ACC112 (cell line): ENCODE measurements at regions not wholly inside any gene's neighbourhood (a gene's known extent, or its start where the extent isn't known, plus 50 kb on each side); places are given as distances from the start of the nearest gene placed in this dataset.
"Not testable (repeated sequence)": the region's sequence is repeated elsewhere in the genome, so short reads cannot be mapped to it uniquely, and the experiment has no call there.

ENCODE experiments used
- H2AFZ ChIP-seq: fragments of 200-600 bp; sonication (generic); one replicate; pipeline ENCODE4 v1.6.0; 2017; ENCODE audit warnings: antibody characterized with exemption, low read length; ENCODE audit not compliant: unreplicated experiment
- H3K27ac ChIP-seq: fragments of 200-600 bp; sonication (generic); 2 replicates; pipeline ENCODE4 v1.5.1; 2014; ENCODE audit warnings: low read depth, mild to moderate bottlenecking, antibody characterized with exemption, low read length, moderate library complexity
- H3K27me3 ChIP-seq: fragments of 200-600 bp; sonication (generic); 2 replicates; pipeline ENCODE4 v1.6.1; 2014; ENCODE audit warnings: mild to moderate bottlenecking, antibody characterized with exemption, low read length, moderate library complexity, mixed read lengths; ENCODE audit not compliant: insufficient read depth
- H3K36me3 ChIP-seq: fragments of 200-600 bp; sonication (generic); 2 replicates; pipeline ENCODE4 v1.6.1; 2016; ENCODE audit warnings: mild to moderate bottlenecking, antibody characterized with exemption, low read length, moderate library complexity, mixed read lengths; ENCODE audit not compliant: insufficient read depth
- H3K4me1 ChIP-seq: fragments of 200-600 bp; sonication (generic); one replicate; pipeline ENCODE4 v1.6.1; 2016; ENCODE audit warnings: low read length, mixed read lengths; ENCODE audit not compliant: insufficient read depth, unreplicated experiment, control insufficient read depth
- H3K4me3 ChIP-seq: fragments of 200-600 bp; sonication (generic); 2 replicates; pipeline ENCODE4 v1.5.1; 2014; ENCODE audit warnings: mild to moderate bottlenecking, low read depth, low read length
- H3K79me2 ChIP-seq: fragments of 200-600 bp; sonication (generic); one replicate; pipeline ENCODE4 v1.6.0; 2016; ENCODE audit warnings: low read length; ENCODE audit not compliant: control insufficient read depth, unreplicated experiment, insufficient read depth

GRCh38 chr9:19885608-19886007, 96.8 kb upstream of the SLC24A2 start:
- Histone ChIP-seq H3K27ac (no peak overlapping the region), H3K36me3 (no peaks in the 10 kb centered on the region), H2AFZ (no peak overlapping the region), H3K4me1 (no peaks in the 10 kb centered on the region), H3K79me2 (no peaks in the 10 kb centered on the region), H3K4me3 (no peak overlapping the region), H3K27me3 (peaks cover 3% of the 10 kb centered on the region)

GRCh38 chr9:19879062-19879461, 90.2 kb upstream of the SLC24A2 start:
- H3K4me3 ChIP-seq = no peak overlapping the region
- no peak overlapping the region for H3K27ac ChIP-seq
- H3K36me3 ChIP-seq = no peaks in the 10 kb centered on the region

GRCh38 chr9:19876569-19877316, 87.9 kb upstream of the SLC24A2 start:
- H3K27me3 ChIP-seq = peaks cover 7% of the 10 kb centered on the region; the same call in 1 of the 2 replicates
- no peak overlapping the region for H3K27ac ChIP-seq
- no peaks in the 10 kb centered on the region for H3K36me3 ChIP-seq
- no peak overlapping the region for H2AFZ ChIP-seq
- H3K4me1 ChIP-seq = no peaks in the 10 kb centered on the region
- H3K4me3 ChIP-seq = no peak overlapping the region
- H3K79me2 ChIP-seq = no peaks in the 10 kb centered on the region

More at GRCh38 chr9:19879062-19879461, 90.2 kb upstream of the SLC24A2 start:
- H3K79me2 ChIP-seq = no peaks in the 10 kb centered on the region
- no peaks in the 10 kb centered on the region for H3K4me1 ChIP-seq
- peaks cover 7% of the 10 kb centered on the region for H3K27me3 ChIP-seq
- no peak overlapping the region for H2AFZ ChIP-seq

DNA sequence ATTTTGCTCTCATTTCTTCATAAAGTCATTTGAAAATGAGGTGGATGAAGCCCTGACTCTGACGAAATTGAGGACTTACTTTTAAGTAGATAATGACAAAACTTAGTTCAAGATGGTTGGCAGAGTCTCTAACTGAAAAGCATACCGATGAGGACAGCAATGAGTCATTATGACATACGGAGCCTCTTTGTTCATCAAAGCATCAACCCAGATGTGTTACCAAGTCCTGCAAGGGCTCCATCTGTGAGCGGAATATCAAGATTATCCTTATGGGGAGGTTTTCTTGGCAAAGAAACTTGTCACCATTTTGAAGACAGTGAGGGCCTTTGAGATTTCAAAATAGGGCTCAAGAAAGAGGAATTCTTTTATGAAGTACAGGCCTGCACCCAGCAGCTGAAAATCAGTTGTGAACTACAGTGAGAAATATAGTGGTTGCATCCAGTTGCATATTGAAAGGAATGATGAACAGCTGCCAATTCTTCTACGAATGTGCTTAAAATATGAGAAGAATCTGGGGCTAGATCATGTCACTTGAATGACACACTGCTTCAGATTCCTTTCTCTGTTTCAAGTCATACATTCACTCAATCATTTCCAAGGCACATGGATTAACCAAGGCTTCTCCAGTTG, 86.6 kb upstream of the SLC24A2 start:
- peaks cover 5% of the 10 kb centered on the region; the same call in 1 of the 2 replicates for H3K27me3 ChIP-seq
- H2AFZ ChIP-seq = no peak overlapping the region
- H3K36me3 ChIP-seq = no peaks in the 10 kb centered on the region
- no peaks in the 10 kb centered on the region for H3K79me2 ChIP-seq
- no peaks in the 10 kb centered on the region for H3K4me1 ChIP-seq
- no peak overlapping the region for H3K4me3 ChIP-seq
- H3K27ac ChIP-seq = no peak overlapping the region

DNA sequence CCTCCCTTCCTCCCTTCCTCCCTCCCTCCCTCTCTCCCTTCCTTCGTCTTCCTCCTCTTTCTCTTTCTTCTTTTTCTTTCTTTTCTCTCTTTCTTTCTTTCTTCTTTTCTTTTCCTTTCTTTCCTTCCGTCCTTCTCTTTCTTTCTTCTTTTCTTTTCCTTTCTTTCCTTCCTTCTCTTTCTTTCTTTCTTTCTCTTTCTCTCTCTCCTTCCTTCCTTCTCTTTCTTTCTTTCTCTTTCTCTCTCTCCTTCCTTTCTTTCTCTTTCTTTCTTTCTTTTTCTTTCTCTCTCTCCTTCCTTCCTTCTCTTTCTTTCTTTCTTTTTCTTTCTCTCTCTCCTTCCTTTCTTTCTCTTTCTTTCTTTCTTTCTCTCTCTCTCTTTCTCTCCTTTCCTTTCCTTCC, 84.4 kb upstream of the SLC24A2 start:
- H3K4me1 ChIP-seq, H3K36me3 ChIP-seq, H3K27ac ChIP-seq, H3K4me3 ChIP-seq, H2AFZ ChIP-seq, H3K27me3 ChIP-seq, H3K79me2 ChIP-seq: not testable (repeated sequence)

DNA sequence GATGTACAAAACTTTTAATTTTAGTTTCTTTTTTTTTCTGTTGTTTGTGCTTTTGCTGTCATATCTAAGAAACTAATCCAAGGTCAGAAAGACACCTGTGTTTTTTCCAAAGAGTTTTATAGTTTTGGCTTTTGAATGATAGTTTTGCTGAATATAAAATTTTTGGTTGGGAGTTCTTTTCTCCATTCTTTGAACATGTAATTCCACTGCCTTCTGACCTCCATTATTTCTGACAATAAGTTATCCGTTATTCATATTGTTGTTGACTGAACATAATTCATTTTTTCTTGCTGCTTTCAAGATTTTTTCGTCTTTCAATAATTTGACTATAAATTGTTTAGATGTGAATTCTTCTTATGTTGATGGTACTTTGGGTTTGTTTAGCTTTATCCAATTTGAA, 82.2 kb upstream of the SLC24A2 start:
- Histone ChIP-seq H3K27ac (no peak overlapping the region), H3K4me3 (no peak overlapping the region), H3K36me3 (no peaks in the 10 kb centered on the region)

GRCh38 chr9:19840953-19841352, 52.1 kb upstream of the SLC24A2 start:
- no peak overlapping the region for H3K27ac ChIP-seq
- H3K36me3 ChIP-seq = no peaks in the 10 kb centered on the region
- H3K4me1 ChIP-seq = no peaks in the 10 kb centered on the region
- H3K27me3 ChIP-seq = no peaks in the 10 kb centered on the region
- H3K79me2 ChIP-seq = no peaks in the 10 kb centered on the region
- H3K4me3 ChIP-seq = no peak overlapping the region
- no peak overlapping the region for H2AFZ ChIP-seq

More for the DNA sequence above, 82.2 kb upstream of the SLC24A2 start:
- no peaks in the 10 kb centered on the region for H3K4me1 ChIP-seq
- H3K27me3 ChIP-seq = no peaks in the 10 kb centered on the region
- no peaks in the 10 kb centered on the region for H3K79me2 ChIP-seq
- no peak overlapping the region for H2AFZ ChIP-seq
